ENCODE measurements at regions not wholly inside any gene's neighbourhood (a gene's known extent, or its start where the extent isn't known, plus 50 kb on each side); places are given as distances from the start of the nearest gene placed in this dataset.

GRCh38 chr2:6482256-6482655 is 383.5 kb downstream of the CMPK2 start (continued):
- no peak for TF ChIP-seq CHD7 (IDR thresholded peaks at IDR 0.05; ENCODE audit: insufficient replicate concordance, low read length)
- no peak for TF ChIP-seq POU5F1 (IDR thresholded peaks at IDR 0.05; ENCODE audit: low read depth, low read length)
- TF ChIP-seq SP4 (IDR thresholded peaks at IDR 0.05; ENCODE audit: low read length), result no peak
- no peak for TF ChIP-seq ATF2 (IDR thresholded peaks at IDR 0.05; ENCODE audit: low read length)
- TF ChIP-seq SRF (IDR thresholded peaks at IDR 0.05; ENCODE audit: low read depth, low read length), result no peak
- no peak for TF ChIP-seq POLR2A (IDR thresholded peaks at IDR 0.05; ENCODE audit: control extremely low read depth in 1 of 2, low read depth in 2 of 2, low read length in 2 of 2)
- no peak for TF ChIP-seq JUND (IDR thresholded peaks at IDR 0.05; ENCODE audit: low read length)
- TF ChIP-seq TEAD4 (IDR thresholded peaks at IDR 0.05; ENCODE audit: low read depth, low read length), result no peak

All from H1 (cell line).